ENCODE measurements at regions not wholly inside any gene's neighbourhood (a gene's known extent, or its start where the extent isn't known, plus 50 kb on each side); places are given as distances from the start of the nearest gene placed in this dataset.
"Not testable (repeated sequence)": the region's sequence is repeated elsewhere in the genome, so short reads cannot be mapped to it uniquely, and the experiment has no call there.

DNA sequence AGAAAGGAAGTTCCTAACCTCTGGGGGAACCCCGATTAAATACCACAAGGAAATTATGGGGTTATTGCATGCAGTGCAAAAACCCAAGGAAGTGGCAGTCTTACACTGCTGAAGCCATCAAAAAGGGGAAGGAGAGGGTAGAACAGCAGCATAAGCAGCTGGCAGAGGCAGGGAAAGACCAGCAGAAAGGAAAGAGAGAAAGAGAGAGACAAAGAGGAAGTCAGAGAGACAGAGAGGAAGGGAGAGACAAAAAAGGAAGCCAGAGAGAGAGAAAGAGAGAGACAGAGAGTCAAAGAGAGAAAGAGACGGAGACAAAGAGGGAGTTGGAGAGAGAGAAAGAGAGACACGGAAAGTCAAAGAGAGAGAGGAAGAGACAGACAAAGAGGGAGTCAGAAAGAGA, 689.1 kb downstream of the TFAP2A start:
- in situ Hi-C loops (cut with HindIII; ENCODE audit: low pct_ligation_motif_present, low pct_unique_long_range_greater_than_20kb, low sequenced_read_pairs); DNase-seq: not testable (repeated sequence)

DNA sequence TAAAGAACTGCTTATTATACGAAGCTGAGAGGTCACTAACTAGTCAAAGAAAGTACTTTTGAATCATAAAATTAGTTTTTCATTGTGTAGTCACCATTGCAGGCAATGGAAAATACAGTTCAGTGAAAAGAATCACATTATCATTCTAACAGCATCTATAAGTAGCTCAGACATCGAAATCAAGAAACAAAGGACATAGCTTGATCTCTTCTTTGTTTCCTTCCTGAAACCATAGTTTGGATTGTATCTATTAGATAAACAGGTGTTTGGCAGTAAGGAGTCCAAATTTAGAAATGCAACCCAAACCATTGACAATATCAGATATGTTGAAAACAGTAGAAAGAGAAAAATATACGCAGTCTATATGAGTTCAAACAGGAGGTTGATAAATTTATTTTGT, 697.3 kb downstream of the TFAP2A start:
- DNase-seq, result no peak
- in situ Hi-C loops (cut with HindIII; ENCODE audit: low pct_ligation_motif_present, low pct_unique_long_range_greater_than_20kb, low sequenced_read_pairs), result no loop called here

DNA sequence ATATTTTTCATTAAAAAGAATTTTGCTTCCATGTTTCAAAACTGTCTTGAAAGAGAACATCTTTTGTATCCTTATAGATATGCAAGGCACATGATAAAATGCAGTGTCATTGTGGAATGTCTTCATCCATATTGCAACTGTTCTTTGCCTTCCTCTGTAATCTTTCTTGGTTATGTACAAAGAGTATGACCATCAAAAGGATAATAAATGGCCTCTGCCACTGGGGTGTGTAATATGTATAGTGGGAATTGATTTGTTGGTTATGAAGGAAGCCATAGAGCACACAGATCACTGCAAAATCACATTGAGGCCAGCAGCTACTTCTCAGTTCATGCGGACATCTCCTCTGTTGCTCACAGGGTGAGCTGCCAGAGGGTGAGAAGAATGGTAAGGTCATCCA, 703.5 kb downstream of the TFAP2A start:
- in situ Hi-C loops (cut with HindIII; ENCODE audit: low pct_ligation_motif_present, low pct_unique_long_range_greater_than_20kb, low sequenced_read_pairs), result no loop called here
- no peak for DNase-seq

DNA sequence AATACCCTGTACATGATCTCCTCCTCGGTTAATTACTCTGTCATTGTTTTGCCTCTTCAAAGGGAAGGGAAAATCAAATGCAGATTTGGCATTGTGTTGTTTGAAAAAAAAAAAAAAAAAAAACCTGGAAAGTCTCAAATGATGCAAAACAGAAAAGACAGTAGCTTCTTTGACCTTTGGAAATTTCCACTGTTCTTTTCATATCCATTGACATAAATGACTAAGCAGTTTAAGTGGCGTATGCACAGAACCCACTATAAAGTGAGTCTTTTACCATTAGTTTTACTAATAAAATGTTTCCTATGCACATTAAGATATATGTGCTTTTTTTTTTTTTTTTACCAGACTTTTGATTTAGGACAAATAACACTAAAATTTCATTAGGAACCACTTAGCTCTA, 704.3 kb downstream of the TFAP2A start:
- DNase-seq, result no peak
- in situ Hi-C loops (cut with HindIII; ENCODE audit: low pct_ligation_motif_present, low pct_unique_long_range_greater_than_20kb, low sequenced_read_pairs), result no loop called here

DNA sequence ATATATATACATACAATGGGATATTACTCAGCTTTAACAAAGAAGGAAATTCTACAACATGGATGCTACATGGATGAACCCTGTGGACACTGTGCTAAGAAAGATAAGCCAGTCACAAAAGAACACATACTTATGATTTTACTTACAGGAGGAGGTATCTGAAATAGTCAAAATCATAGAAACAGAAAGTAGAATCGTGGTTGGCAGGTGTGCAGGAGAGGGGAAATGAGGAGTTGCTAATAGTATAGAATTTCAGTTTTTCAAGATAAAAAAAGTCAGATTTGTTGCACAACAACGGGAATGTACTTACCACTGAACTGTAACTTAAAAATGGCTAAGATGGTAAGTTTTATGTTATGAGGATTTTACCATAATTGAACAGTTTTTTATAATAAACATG, 706.3 kb downstream of the TFAP2A start:
- in situ Hi-C loops (cut with HindIII; ENCODE audit: low pct_ligation_motif_present, low pct_unique_long_range_greater_than_20kb, low sequenced_read_pairs), result no loop called here
- DNase-seq, result no peak

DNA sequence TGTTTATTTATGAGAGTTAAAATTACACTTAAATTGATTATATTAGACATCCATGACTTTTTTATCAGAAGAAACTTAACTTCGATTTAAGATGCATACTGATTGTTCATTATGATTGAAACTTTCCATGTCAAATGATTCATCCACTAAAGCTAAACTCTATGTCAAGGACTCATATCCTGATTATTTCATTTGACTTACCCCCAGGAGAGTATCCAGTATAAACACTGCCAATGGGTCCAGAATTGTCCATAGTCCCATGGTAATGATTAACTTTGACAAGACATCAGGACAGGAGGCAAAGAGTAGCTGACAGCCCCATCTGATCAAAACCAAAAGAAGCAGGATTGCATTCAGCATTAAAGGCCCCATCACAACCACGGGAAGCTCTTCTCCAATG, 709.9 kb downstream of the TFAP2A start:
- in situ Hi-C loops (cut with HindIII; ENCODE audit: low pct_ligation_motif_present, low pct_unique_long_range_greater_than_20kb, low sequenced_read_pairs), result no loop called here
- DNase-seq, result peak; percentile 8

DNA sequence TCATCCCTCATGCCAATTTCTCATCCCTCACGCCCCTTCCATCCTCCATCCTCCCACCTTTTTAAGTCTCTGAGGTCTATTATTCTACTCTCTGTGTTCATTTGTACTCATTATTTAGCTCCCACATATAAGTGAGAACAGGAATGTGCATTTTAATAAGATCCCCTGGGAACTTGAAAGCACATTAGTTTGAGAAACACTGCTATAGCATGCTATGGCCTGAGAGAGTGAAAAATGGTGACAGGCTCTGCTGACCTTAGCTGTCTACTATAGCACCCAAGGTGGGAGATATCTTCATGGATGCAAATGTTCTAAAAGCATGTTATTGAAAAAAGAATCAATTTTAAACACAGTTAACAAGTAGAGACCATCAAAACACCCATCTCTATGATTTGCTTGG, 712.0 kb downstream of the TFAP2A start:
- in situ Hi-C loops (cut with HindIII; ENCODE audit: low pct_ligation_motif_present, low pct_unique_long_range_greater_than_20kb, low sequenced_read_pairs), result no loop called here
- no peak for DNase-seq

DNA sequence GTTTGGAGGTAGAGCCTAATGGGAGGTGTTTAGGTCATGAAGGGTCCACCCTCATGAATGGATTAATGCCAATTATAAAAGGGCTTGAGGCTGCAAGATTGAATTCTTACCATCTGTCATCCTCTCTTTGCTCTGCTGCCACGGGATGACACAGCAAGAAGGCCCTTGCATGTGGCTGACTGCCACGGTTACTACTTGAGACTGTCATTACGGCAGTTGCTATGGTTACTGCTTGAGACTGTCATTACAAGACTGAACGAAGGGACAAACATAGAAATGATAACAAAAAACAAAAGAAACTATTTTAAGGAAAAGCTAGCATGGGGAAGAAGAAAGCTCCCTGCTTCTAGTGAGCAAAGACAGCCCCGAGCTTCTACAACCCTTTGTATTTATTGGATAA, 715.0 kb downstream of the TFAP2A start:
- DNase-seq, result no peak
- in situ Hi-C loops (cut with HindIII; ENCODE audit: low pct_ligation_motif_present, low pct_unique_long_range_greater_than_20kb, low sequenced_read_pairs), result no loop called here

DNA sequence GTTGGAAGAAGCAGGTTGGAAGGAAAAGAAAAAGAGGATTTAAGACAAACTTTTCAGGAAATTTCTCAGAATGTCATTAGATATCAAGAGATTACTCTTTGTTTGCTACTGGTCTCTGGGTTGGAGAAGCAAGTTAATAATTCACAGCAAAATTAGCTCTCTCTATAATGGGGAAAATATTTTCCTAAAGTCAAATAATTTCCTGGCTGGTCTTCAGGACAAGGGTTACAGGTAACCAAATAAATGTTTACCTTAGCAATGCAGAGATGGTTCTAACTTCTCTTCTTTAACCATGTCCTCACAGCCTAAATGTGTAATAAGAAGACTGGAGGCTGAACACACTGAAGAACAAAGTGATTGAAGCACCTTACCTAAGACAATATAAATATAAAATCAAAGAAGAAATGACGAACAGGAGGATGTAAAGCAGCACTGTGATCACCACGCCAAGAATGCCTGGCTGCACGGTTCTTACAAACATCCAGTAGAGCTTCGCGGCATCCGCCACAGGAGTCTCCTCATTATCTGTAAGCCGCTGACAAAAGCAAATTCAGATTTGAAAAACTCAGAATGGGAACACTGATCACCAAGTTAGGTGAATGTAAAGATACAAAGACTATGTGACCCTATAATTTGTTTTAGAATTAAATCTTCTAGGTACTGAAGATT, 717.5 kb downstream of the TFAP2A start:
- no peak for DNase-seq
- in situ Hi-C loops (cut with HindIII; ENCODE audit: low pct_ligation_motif_present, low pct_unique_long_range_greater_than_20kb, low sequenced_read_pairs), result no loop called here

DNA sequence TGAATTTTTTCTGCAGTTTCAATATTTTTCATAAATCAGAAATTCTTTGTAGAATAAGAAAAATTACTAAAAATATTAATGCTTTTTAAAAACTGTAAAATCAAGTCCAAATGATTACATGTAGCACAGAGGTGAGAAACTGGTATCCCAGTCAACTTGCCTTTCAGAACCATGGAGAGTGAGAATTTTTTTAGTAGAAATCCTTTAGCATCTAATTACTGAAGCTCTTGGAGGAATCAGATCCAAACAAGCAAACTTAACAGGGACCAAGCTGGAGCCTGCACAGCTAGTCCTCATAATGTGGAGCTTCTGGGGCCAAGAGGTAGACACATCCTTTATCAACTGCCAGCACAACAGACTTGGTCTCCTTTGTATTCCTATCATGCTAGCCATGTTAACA, 724.5 kb downstream of the TFAP2A start:
- no peak for DNase-seq
- in situ Hi-C loops (cut with HindIII; ENCODE audit: low pct_ligation_motif_present, low pct_unique_long_range_greater_than_20kb, low sequenced_read_pairs), result no loop called here

DNA sequence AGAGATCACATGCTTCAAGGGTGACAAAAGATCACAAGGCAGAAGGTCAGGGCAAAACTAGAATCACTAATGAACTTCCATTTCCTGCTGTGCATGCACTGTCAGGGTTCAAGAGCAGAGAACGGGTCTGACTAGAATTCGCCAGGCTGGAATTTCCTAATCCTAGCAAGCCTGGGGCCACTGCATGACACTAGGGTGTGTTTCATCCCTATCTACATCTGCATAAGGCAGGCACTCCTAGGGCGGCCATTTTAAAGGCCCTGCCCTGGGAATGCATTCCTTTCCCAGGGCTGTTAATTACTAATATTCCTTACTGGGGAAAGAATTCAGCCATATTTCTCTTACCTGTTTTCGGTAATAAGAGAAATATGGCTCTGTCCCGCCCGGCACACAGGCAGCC, 734.1 kb downstream of the TFAP2A start:
- in situ Hi-C loops (cut with HindIII; ENCODE audit: low pct_ligation_motif_present, low pct_unique_long_range_greater_than_20kb, low sequenced_read_pairs); DNase-seq: not testable (repeated sequence)

DNA sequence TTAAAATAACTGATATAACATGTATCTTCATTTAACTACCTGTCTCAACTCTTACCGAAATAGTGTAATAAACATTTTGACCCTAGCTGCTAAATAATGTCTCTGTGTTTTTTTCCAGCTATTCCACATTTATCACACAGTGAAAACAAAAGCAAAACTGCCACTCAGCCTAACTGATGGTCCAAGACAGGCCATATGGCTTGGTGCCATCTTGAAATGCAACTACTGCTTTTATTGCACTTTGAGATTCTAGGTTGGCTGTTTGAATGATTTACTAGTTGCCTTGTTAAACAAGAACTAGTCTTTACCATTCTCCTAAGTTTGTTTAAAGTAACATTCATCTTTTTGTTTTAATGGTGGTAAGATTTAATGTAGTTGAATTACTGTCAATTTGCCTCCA, 739.8 kb downstream of the TFAP2A start:
- no peak for DNase-seq

DNA sequence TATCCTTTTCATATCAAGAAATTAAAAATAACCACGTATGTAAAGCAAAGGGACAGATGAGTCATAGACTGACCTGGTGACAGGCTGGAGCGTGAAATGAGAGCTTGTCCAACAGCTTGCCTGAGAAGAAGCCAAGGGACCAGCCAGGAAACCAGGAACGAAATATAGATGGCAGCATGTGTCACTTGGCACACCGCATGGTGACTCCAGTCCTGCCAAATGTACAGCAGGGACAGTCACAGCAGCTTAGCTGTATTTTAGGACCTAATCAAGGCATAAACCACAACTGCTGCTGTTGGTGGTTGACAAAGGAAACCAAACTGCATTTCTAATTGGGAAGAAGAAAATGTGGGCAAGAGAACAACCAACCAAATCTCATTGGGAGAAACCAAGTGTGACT, 755.0 kb downstream of the TFAP2A start:
- in situ Hi-C loops (cut with HindIII; ENCODE audit: low pct_ligation_motif_present, low pct_unique_long_range_greater_than_20kb, low sequenced_read_pairs), result no loop called here
- DNase-seq, result no peak

More for the DNA sequence above, 739.8 kb downstream of the TFAP2A start:
- in situ Hi-C loops (cut with HindIII; ENCODE audit: low pct_ligation_motif_present, low pct_unique_long_range_greater_than_20kb, low sequenced_read_pairs), result no loop called here

DNA sequence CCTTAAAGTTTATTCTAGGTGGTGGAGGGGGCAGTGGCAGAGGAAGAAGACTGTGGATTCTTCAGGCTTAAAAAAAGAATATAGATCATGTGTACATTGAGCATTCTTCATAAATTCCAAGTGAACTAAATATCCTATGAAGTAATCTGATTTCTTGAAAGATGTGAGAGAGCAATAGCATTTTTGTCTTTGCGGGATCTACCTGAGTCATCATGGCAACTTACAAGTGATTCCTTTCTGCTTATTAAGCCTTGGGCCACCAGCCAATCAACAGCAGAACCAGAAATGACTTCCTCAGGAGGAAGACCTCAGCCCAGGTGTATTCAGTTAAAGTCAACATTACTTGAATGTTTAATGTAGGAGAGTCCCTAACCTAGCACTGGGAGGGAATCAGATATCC, 756.9 kb downstream of the TFAP2A start:
- no peak for DNase-seq

DNA sequence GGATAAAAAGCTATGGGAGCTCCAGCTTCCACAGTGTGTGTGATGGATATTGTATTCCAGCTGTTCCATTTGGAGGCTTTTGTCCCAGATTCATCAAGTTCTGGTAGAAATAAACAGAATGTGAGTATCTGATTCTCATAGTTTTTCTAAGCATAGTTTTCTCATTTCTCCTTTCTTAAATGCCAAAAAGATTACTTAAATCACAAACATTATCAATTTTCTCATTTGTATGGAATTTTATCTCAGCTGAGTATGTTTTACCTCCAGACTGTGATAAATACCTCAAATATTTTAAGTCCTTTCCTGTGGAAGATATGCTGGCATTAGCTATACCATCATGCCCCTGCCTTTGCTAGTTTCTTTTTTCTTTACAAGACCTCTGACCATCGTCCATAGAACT, 767.3 kb downstream of the TFAP2A start:
- no peak for DNase-seq
- in situ Hi-C loops (cut with HindIII; ENCODE audit: low pct_ligation_motif_present, low pct_unique_long_range_greater_than_20kb, low sequenced_read_pairs), result no loop called here

More for the DNA sequence above, 756.9 kb downstream of the TFAP2A start:
- in situ Hi-C loops (cut with HindIII; ENCODE audit: low pct_ligation_motif_present, low pct_unique_long_range_greater_than_20kb, low sequenced_read_pairs), result no loop called here

DNA sequence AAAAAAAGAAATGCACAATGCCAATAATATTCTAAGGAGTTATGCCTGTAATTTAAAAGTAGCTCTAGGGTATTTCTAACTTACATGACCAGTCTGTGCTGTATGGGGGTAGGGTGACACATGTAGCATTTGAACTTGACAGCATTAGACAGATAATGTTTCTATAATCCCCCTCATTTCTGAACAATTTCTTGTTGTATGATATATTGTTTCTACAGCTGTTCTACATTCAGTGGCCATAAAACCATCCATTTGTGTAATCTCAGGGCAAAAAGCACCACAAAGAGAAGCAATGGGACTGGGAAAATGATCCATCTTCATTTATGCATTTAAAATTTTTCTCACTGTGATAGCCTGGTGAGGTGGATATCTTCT, 767.8 kb downstream of the TFAP2A start:
- no peak for DNase-seq
- in situ Hi-C loops (cut with HindIII; ENCODE audit: low pct_ligation_motif_present, low pct_unique_long_range_greater_than_20kb, low sequenced_read_pairs), result no loop called here

DNA sequence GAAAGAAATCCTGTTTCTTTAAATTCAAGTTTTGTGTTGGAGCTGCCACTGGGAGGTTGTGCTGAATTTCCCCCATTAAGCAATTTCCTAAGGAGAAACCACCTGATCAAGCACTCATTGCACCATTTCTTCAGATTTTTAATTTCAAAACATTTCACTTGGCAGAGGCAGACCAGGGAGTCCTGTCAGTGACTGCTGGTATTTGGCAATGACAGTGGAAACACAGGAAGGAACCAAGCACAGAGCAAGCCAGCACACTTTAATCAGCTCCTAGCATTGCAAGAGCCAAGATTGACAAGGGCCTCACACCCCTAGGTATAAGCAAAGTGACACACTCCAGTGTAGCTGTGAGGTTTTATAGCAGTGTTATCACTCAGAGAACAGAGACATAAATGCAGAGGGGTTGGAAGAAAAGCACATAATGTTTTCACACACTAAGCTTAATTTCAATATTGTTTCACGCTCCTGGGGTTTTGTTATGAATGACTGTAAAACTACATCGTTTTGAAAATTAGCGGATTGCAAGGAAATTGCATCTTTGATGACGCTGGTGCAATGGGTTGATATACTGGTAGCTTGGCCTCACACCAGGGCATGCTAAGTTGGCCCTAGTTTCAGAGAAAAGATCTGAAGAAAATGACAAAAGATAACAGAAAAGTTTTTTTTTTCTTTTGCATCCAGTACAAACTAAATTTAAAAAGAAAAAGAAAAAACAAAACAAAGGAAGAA, 768.4 kb downstream of the TFAP2A start:
- DNase-seq, result no peak
- in situ Hi-C loops (cut with HindIII; ENCODE audit: low pct_ligation_motif_present, low pct_unique_long_range_greater_than_20kb, low sequenced_read_pairs), result no loop called here

DNA sequence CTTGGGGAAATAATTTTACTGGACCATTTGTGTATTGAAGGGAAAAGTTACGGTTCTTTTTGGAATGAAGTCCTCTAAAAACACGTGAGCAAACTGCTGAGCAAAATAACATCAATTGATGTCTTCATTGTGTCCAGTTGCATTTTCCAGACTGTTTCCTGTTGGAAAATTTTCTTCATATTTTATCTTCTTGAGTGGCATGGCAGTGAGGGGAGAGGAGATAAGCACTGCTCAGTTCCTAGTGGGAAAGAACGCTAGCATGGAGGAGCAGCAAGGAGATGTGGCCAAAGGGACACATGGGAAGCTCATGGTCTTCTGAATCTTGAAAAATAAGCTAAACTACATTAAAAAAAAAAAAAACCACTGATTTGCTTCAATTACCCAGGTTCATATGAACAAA, 776.0 kb downstream of the TFAP2A start:
- in situ Hi-C loops (cut with HindIII; ENCODE audit: low pct_ligation_motif_present, low pct_unique_long_range_greater_than_20kb, low sequenced_read_pairs), result no loop called here
- no peak for DNase-seq

DNA sequence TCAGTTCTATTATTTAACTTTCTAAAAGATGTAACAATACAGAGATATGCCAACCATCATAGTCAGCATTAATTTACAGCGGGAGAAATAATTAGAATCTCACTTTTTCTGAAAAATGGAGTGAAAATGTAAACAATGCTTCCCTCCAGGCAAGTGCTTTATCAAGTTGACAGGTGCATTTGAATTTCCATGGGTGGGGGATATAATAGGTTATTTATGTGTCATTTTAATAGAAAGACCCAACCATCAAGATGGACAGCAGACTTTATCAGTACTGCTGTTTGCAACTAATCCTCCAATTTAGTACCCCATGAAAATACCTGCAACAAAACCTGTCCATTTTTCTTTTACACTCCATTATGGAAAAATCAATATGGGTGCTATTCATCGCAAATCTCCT, 780.1 kb downstream of the TFAP2A start:
- in situ Hi-C loops (cut with HindIII; ENCODE audit: low pct_ligation_motif_present, low pct_unique_long_range_greater_than_20kb, low sequenced_read_pairs), result no loop called here
- DNase-seq, result no peak

DNA sequence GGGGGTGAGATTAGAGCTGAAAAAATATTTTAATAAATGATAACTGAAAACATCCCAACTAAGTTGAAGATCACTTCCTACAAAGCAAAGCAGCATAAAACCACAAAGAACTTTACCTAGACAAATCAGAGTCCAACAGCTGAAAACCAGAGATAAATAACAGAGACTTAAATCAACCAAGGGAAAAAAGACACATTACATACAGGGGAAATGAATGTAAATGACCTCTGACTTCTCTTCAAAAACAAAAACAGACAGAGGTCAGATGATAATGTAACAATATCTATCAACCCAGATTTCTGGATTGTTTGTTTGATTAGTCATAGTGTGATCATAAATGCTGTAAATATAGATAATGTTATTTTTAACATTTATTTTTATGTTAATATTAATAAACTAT, 782.8 kb downstream of the TFAP2A start:
- no peak for DNase-seq
- in situ Hi-C loops (cut with HindIII; ENCODE audit: low pct_ligation_motif_present, low pct_unique_long_range_greater_than_20kb, low sequenced_read_pairs), result no loop called here
